ENCODE measurements at regions not wholly inside any gene's neighbourhood (a gene's known extent, or its start where the extent isn't known, plus 50 kb on each side); places are given as distances from the start of the nearest gene placed in this dataset.

GRCh38 chr14:38948576-38948975 lies 154.5 kb downstream of the SEC23A start:
- no peak for TF ChIP-seq RARB (CRISPR knock-in tag; IDR thresholded peaks at IDR 0.05)
- no peak for TF ChIP-seq ZNF70 (CRISPR knock-in tag; IDR thresholded peaks at IDR 0.05)
- TF ChIP-seq ZFP3 (CRISPR knock-in tag; IDR thresholded peaks at IDR 0.05), result no peak
- TF ChIP-seq ZFP30 (CRISPR knock-in tag; IDR thresholded peaks at IDR 0.05), result no peak
- TF ChIP-seq, protein P1, sequence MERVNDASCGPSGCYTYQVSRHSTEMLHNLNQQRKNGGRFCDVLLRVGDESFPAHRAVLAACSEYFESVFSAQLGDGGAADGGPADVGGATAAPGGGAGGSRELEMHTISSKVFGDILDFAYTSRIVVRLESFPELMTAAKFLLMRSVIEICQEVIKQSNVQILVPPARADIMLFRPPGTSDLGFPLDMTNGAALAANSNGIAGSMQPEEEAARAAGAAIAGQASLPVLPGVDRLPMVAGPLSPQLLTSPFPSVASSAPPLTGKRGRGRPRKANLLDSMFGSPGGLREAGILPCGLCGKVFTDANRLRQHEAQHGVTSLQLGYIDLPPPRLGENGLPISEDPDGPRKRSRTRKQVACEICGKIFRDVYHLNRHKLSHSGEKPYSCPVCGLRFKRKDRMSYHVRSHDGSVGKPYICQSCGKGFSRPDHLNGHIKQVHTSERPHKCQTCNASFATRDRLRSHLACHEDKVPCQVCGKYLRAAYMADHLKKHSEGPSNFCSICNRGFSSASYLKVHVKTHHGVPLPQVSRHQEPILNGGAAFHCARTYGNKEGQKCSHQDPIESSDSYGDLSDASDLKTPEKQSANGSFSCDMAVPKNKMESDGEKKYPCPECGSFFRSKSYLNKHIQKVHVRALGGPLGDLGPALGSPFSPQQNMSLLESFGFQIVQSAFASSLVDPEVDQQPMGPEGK (CRISPR knock-in tag; IDR thresholded peaks at IDR 0.05; ENCODE audit: borderline replicate concordance), result no peak
- TF ChIP-seq CSDC2 (CRISPR knock-in tag; IDR thresholded peaks at IDR 0.05), result no peak
- no peak for TF ChIP-seq POU6F1 (CRISPR knock-in tag; IDR thresholded peaks at IDR 0.05; ENCODE audit: borderline replicate concordance, low read depth)

Data from SK-N-SH treated with all-trans-retinoic acid at 6 μM for 48 hours (cell line).